ENCODE measurements at regions not wholly inside any gene's neighbourhood (a gene's known extent, or its start where the extent isn't known, plus 50 kb on each side); places are given as distances from the start of the nearest gene placed in this dataset.

GRCh38 chr14:71591929-71592328 is 340.3 kb upstream of the RGS6 start:
- no peak overlapping the region for H3K4me2 ChIP-seq (ENCODE audit: low read length)
- H3K9me3 ChIP-seq (ENCODE audit: low read length), result no peaks in the 10 kb centered on the region
- no peaks in the 10 kb centered on the region for H3F3A ChIP-seq (ENCODE audit: insufficient read depth, low read length)
- no peaks in the 10 kb centered on the region for H3K27me3 ChIP-seq (ENCODE audit: insufficient read depth, low read length)
- peaks cover 17% of the 10 kb centered on the region for H3K4me1 ChIP-seq (ENCODE audit: insufficient read depth, low read length, severe bottlenecking)
- no peak overlapping the region for H3K4me3 ChIP-seq (ENCODE audit: low read depth, low read length, poor library complexity, severe bottlenecking)
- no peak for TF ChIP-seq EZH2 (IDR thresholded peaks at IDR 0.05; ENCODE audit: borderline replicate concordance, low read length)
- TF ChIP-seq CTCF (IDR thresholded peaks at IDR 0.05; ENCODE audit: low read length), result no peak
- no peaks in the 10 kb centered on the region for H4K20me1 ChIP-seq (ENCODE audit: insufficient read depth, low read length)
- H2AFZ ChIP-seq (ENCODE audit: low read length), result no peak overlapping the region
- H3K9me2 ChIP-seq (ENCODE audit: low read depth, low read length), result no peaks in the 10 kb centered on the region
- H3K27ac ChIP-seq (ENCODE audit: low read depth, low read length, poor library complexity, severe bottlenecking), result peak overlapping the region; percentile 3
- H3K79me2 ChIP-seq (ENCODE audit: insufficient read depth, low read length), result no peaks in the 10 kb centered on the region
- H3K36me3 ChIP-seq (ENCODE audit: insufficient read depth, low read length), result no peaks in the 10 kb centered on the region
- H3K9ac ChIP-seq (ENCODE audit: low read length), result no peak overlapping the region

- H2AFZ ChIP-seq (ENCODE audit: low read length), result no peak overlapping the region
- peaks cover 18% of the 10 kb centered on the region for H3K4me1 ChIP-seq (ENCODE audit: insufficient read depth, low read length, severe bottlenecking)
- no peak overlapping the region for H3K27ac ChIP-seq (ENCODE audit: low read depth, low read length, poor library complexity, severe bottlenecking)
- H3K9me3 ChIP-seq (ENCODE audit: low read length), result no peaks in the 10 kb centered on the region
- no peak overlapping the region for H3K4me3 ChIP-seq (ENCODE audit: low read depth, low read length, poor library complexity, severe bottlenecking)
- H4K20me1 ChIP-seq (ENCODE audit: insufficient read depth, low read length), result no peaks in the 10 kb centered on the region
- H3K4me2 ChIP-seq (ENCODE audit: low read length), result no peak overlapping the region
- H3K27me3 ChIP-seq (ENCODE audit: insufficient read depth, low read length), result no peaks in the 10 kb centered on the region
- no peaks in the 10 kb centered on the region for H3K36me3 ChIP-seq (ENCODE audit: insufficient read depth, low read length)
- no peaks in the 10 kb centered on the region for H3K79me2 ChIP-seq (ENCODE audit: insufficient read depth, low read length)
- H3K9ac ChIP-seq (ENCODE audit: low read length), result no peak overlapping the region
- H3K9me2 ChIP-seq (ENCODE audit: low read depth, low read length), result no peaks in the 10 kb centered on the region
- no peaks in the 10 kb centered on the region for H3F3A ChIP-seq (ENCODE audit: insufficient read depth, low read length)
- TF ChIP-seq CTCF (IDR thresholded peaks at IDR 0.05; ENCODE audit: low read length), result no peak
- no peak for TF ChIP-seq EZH2 (IDR thresholded peaks at IDR 0.05; ENCODE audit: borderline replicate concordance, low read length)
Observed at GRCh38 chr14:71592361-71592760, 339.9 kb upstream of the RGS6 start.

GRCh38 chr14:71593966-71594365 is 338.3 kb upstream of the RGS6 start:
- Histone ChIP-seq H3K9me3 (ENCODE audit: low read length) (no peaks in the 10 kb centered on the region), H3K9me2 (ENCODE audit: low read depth, low read length) (no peaks in the 10 kb centered on the region), H3K27ac (ENCODE audit: low read depth, low read length, poor library complexity, severe bottlenecking) (no peak overlapping the region), H3F3A (ENCODE audit: insufficient read depth, low read length) (no peaks in the 10 kb centered on the region), H3K4me3 (ENCODE audit: low read depth, low read length, poor library complexity, severe bottlenecking) (no peak overlapping the region), H3K36me3 (ENCODE audit: insufficient read depth, low read length) (no peaks in the 10 kb centered on the region), H2AFZ (ENCODE audit: low read length) (no peak overlapping the region), H3K27me3 (ENCODE audit: insufficient read depth, low read length) (no peaks in the 10 kb centered on the region), H3K4me1 (ENCODE audit: insufficient read depth, low read length, severe bottlenecking) (peaks cover 29% of the 10 kb centered on the region), H3K79me2 (ENCODE audit: insufficient read depth, low read length) (no peaks in the 10 kb centered on the region), H4K20me1 (ENCODE audit: insufficient read depth, low read length) (no peaks in the 10 kb centered on the region), H3K4me2 (ENCODE audit: low read length) (no peak overlapping the region), H3K9ac (ENCODE audit: low read length) (no peak overlapping the region)
- TF ChIP-seq CTCF (IDR thresholded peaks at IDR 0.05; ENCODE audit: low read length) (no peak), EZH2 (IDR thresholded peaks at IDR 0.05; ENCODE audit: borderline replicate concordance, low read length) (no peak)

Data from OCI-LY1 (cell line).